ENCODE measurements at regions not wholly inside any gene's neighbourhood (a gene's known extent, or its start where the extent isn't known, plus 50 kb on each side); places are given as distances from the start of the nearest gene placed in this dataset.

- no peak for TF ChIP-seq CTCF (conservative IDR thresholded peaks at IDR 0.05; ENCODE audit: control insufficient read depth, insufficient read depth, low read depth, low read length)
- H3K4me3 ChIP-seq (ENCODE audit: control insufficient read depth, low read depth, low read length) = no peak overlapping the region
- no peak for DNase-seq (ENCODE audit: low read depth)
These were observed 51.4 kb upstream of the S1PR1 start for GRCh38 chr1:101185421-101185820.

- peak; percentile 26 for DNase-seq (ENCODE audit: low read depth)
- no peak for TF ChIP-seq CTCF (conservative IDR thresholded peaks at IDR 0.05; ENCODE audit: control insufficient read depth, insufficient read depth, low read depth, low read length)
- no peak overlapping the region for H3K4me3 ChIP-seq (ENCODE audit: control insufficient read depth, low read depth, low read length)
These were observed 53.5 kb upstream of the S1PR1 start for GRCh38 chr1:101183388-101183699.

- TF ChIP-seq CTCF (conservative IDR thresholded peaks at IDR 0.05; ENCODE audit: control insufficient read depth, insufficient read depth, low read depth, low read length) = no peak
- no peak for DNase-seq (ENCODE audit: low read depth)
- H3K4me3 ChIP-seq (ENCODE audit: control insufficient read depth, low read depth, low read length) = no peak overlapping the region
These were observed 54.0 kb upstream of the S1PR1 start for GRCh38 chr1:101182627-101183387.

GRCh38 chr1:101181930-101182329, 54.9 kb upstream of the S1PR1 start:
- no peak overlapping the region for H3K4me3 ChIP-seq (ENCODE audit: control insufficient read depth, low read depth, low read length)
- no peak for TF ChIP-seq CTCF (conservative IDR thresholded peaks at IDR 0.05; ENCODE audit: control insufficient read depth, insufficient read depth, low read depth, low read length)
- DNase-seq (ENCODE audit: low read depth) = peak; percentile 65

GRCh38 chr1:101178688-101179491, 57.9 kb upstream of the S1PR1 start:
- no peak for DNase-seq (ENCODE audit: low read depth)
- no peak overlapping the region for H3K4me3 ChIP-seq (ENCODE audit: control insufficient read depth, low read depth, low read length)
- TF ChIP-seq CTCF (conservative IDR thresholded peaks at IDR 0.05; ENCODE audit: control insufficient read depth, insufficient read depth, low read depth, low read length) = no peak

GRCh38 chr1:101178341-101178687, 58.5 kb upstream of the S1PR1 start:
- no peak overlapping the region for H3K4me3 ChIP-seq (ENCODE audit: control insufficient read depth, low read depth, low read length)
- no peak for DNase-seq (ENCODE audit: low read depth)
- TF ChIP-seq CTCF (conservative IDR thresholded peaks at IDR 0.05; ENCODE audit: control insufficient read depth, insufficient read depth, low read depth, low read length) = no peak
